Astrocyte of the spinal cord (primary cell): ENCODE measurements at regions not wholly inside any gene's neighbourhood (a gene's known extent, or its start where the extent isn't known, plus 50 kb on each side); places are given as distances from the start of the nearest gene placed in this dataset.

Experiments used
- DNase-seq: peaks from one replicate; pipeline ENCODE4 v3.0.0; 2011; ENCODE audit warnings: low read depth, low spot score
- H3K4me3 ChIP-seq: 2 replicates; pipeline ENCODE4 v1.5.1; 2011; ENCODE audit warnings: low read depth, mild to moderate bottlenecking, low read length, moderate library complexity
- in situ Hi-C: cut with HindIII; loops from 2 replicates; pipeline ENCODE4 v1.10.0; 2017; ENCODE audit warnings: low sequenced_read_pairs
- TF ChIP-seq, protein P1 (sequence below): IDR thresholded peaks from 2 replicates; pipeline ENCODE4 v1.5.1; 2012; ENCODE audit warnings: low read depth, mild to moderate bottlenecking, low read length, inconsistent platforms

DNA sequence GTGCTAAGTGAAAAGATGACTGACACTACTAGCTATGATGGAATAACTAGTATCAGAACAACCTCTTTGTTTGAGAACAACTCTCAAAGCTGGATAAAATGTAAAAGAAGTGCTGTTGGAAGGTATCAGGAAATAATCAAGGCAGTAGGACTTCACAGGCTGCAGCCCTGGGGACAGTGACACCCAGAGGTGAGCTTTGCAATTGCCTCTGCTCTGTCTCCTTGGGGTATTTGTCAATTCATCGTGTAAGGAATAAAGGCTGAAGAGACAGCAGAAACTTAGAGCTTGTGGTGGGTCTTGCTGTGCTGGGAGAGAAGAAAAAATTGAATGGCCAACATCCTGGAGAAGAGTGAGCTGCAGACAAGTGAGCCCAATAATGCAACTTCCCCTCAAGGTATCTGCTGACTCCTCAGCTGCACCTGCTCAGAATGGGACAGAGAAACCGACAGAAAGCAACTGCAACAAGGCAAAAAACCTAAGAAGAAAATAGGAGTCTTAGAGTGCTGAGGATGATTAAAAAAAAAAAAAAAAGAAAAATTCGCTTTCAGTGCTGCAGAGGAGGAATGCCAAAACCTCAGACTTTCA is 141.1 kb downstream of the RCN1 start:
- H3K4me3 ChIP-seq, result no peak overlapping the region
- DNase-seq, result peak; percentile 16
- in situ Hi-C loops, result no loop called here
- TF ChIP-seq, protein P1, sequence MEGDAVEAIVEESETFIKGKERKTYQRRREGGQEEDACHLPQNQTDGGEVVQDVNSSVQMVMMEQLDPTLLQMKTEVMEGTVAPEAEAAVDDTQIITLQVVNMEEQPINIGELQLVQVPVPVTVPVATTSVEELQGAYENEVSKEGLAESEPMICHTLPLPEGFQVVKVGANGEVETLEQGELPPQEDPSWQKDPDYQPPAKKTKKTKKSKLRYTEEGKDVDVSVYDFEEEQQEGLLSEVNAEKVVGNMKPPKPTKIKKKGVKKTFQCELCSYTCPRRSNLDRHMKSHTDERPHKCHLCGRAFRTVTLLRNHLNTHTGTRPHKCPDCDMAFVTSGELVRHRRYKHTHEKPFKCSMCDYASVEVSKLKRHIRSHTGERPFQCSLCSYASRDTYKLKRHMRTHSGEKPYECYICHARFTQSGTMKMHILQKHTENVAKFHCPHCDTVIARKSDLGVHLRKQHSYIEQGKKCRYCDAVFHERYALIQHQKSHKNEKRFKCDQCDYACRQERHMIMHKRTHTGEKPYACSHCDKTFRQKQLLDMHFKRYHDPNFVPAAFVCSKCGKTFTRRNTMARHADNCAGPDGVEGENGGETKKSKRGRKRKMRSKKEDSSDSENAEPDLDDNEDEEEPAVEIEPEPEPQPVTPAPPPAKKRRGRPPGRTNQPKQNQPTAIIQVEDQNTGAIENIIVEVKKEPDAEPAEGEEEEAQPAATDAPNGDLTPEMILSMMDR, result peak; percentile 76

DNA sequence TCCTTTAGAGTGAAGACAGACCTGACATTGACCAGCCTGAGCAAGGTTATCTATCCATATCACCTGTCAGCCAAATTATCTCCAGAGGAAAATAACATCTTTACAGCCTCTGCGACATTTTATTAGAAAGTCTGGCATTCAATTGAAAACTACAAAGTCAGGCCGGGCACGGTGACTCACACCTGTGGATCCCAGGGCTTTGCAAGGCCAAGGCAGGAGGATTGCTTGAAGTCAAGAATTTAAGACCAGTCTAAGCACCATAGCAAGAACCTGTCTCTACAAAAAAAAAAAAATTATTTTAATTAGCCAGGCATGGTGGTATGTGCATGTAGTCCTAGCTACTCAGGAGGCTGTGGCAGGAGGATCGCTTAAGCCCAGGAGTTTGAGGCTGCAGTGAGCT is 141.6 kb downstream of the RCN1 start:
- TF ChIP-seq, protein P1, result no peak
- no peak for DNase-seq
- in situ Hi-C loops, result no loop called here
- H3K4me3 ChIP-seq, result no peak overlapping the region

DNA sequence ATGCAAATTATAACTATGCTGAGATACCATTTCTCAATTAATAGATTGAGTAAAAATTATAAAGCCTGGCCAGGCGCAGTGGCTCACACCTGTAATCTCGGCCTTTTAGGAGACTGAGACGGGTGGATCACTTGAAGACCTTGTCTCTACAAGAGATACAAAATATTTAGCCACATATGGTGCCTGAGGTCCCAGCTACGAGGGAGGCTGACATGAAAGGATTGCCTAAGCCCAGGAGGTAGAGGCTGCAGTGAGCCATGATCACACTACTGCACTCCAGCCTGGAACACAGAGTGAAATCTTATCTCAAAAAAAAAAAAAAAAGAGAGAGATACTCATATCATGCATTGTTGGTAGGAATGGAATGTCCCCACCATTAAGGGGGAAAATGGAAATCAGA is 142.4 kb downstream of the RCN1 start:
- TF ChIP-seq, protein P1, result no peak

DNA sequence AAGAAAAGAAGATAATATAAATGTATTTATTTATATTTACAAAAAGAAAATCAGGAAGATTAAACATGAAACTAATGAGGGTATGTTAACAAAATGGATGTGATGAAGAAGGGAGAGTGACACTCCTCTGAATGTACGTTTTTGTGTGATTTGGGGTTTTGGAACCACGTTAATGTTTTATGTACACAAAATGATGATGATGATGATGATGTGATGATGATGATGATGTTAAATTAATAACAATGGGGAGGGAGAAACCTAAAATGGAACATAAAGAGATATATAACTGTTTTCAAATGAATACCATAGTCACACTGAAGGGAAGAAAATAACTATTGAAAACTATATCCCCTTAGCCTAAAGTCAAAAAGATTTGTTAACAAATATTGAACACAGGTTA is 143.1 kb downstream of the RCN1 start:
- in situ Hi-C loops, result no loop called here
- no peak for DNase-seq
- H3K4me3 ChIP-seq, result no peak overlapping the region
- TF ChIP-seq, protein P1, result no peak

More for the DNA sequence above, 142.4 kb downstream of the RCN1 start:
- DNase-seq, result no peak
- H3K4me3 ChIP-seq, result no peak overlapping the region
- in situ Hi-C loops, result no loop called here

DNA sequence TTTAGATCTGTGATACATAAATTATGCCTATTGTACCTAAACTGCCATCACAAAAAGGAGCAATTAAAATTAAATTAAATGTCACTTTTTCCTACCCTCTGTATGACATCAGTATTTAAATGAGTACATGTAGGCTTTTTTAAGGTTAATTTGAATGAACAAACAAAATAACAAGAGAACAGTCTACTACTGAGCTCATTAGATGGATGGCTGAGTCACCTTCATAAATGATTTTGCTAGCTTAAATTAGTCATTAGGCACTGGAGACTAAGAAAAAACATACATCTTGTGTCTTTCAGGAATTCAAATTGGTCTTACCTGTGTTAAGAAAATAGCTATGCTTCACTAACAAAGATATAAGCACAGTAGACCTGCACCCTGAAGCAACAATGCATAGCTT is 153.6 kb downstream of the RCN1 start:
- no peak for DNase-seq
- in situ Hi-C loops, result no loop called here
- H3K4me3 ChIP-seq, result no peak overlapping the region
- TF ChIP-seq, protein P1, result no peak

DNA sequence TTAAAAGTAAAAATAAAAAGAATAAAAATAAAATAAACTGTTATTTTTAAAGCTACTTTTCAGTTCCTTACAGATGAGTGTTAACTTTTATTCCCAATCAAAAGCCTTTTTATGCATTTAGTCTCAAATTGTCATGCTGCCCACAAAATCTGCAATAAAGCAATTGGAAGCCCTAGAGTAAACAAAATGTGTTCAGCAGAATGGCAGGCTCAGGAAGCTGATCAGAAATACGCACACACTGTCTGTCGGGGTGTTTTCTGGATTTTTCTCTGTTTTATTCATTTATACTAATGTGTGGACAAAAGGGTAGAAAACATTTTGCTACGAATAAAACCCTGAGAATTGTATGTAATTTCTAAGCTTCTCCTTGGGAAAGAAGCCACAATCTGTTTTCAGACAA is 162.8 kb downstream of the RCN1 start:
- in situ Hi-C loops, result no loop called here
- no peak overlapping the region for H3K4me3 ChIP-seq
- TF ChIP-seq, protein P1, result no peak
- no peak for DNase-seq

DNA sequence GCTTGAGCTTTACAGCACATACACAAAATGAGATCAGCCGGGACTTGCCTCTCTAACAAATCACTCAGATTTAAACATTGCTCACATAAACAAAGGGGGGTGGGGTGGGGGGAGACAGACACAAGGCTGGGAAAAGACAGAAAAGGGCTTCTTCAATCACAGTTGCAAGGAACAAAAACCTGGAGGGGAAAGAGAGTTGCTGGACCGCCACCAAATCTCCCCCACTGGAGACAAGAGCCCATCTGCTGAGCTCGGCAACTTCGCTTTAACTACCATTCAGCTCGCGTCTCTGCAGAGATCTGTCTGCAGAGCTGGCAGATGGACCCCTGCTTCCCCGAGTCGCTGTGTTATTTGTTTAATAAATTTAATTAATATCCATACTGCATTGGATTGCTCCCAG is 165.0 kb downstream of the RCN1 start:
- TF ChIP-seq, protein P1, result no peak
- no peak overlapping the region for H3K4me3 ChIP-seq
- no peak for DNase-seq
- in situ Hi-C loops, result no loop called here
